Activated CD4-positive, alpha-beta T cell treated with anti-CD3 and anti-CD28 coated beads, Interleukin-2, Interleukin-4, amounts not matched to agents 100 ng/mL and 50 ng/mL, durations not matched to agents 16 hours and 8 hours (primary cell): ENCODE measurements at regions not wholly inside any gene's neighbourhood (a gene's known extent, or its start where the extent isn't known, plus 50 kb on each side); places are given as distances from the start of the nearest gene placed in this dataset.
"Not testable (repeated sequence)": the region's sequence is repeated elsewhere in the genome, so short reads cannot be mapped to it uniquely, and the experiment has no call there.

ENCODE experiments used
- DNase-seq: peaks from one replicate; pipeline ENCODE4 v3.0.0-alpha.2; 2020; ENCODE audit warnings: low spot score

GRCh38 chr2:143850084-143850483 lies 669.8 kb downstream of the ZEB2 start:
- no peak for DNase-seq

GRCh38 chr2:143847257-143847656 lies 672.7 kb downstream of the ZEB2 start:
- no peak for DNase-seq

GRCh38 chr2:143844986-143845385 lies 674.9 kb downstream of the ZEB2 start:
- DNase-seq = no peak

GRCh38 chr2:143843686-143844085 lies 676.2 kb downstream of the ZEB2 start:
- DNase-seq = no peak

GRCh38 chr2:143842836-143843235 lies 677.1 kb downstream of the ZEB2 start:
- no peak for DNase-seq

- no peak for DNase-seq
These were observed 678.0 kb downstream of the ZEB2 start for GRCh38 chr2:143841935-143842334.

GRCh38 chr2:143840601-143841000 lies 679.3 kb downstream of the ZEB2 start:
- DNase-seq = no peak

GRCh38 chr2:143840194-143840593 lies 679.7 kb downstream of the ZEB2 start:
- DNase-seq = no peak

- DNase-seq = no peak
These were observed 680.5 kb downstream of the ZEB2 start for GRCh38 chr2:143839456-143839855.

GRCh38 chr2:143837055-143837454 lies 682.9 kb downstream of the ZEB2 start:
- not testable (repeated sequence) for DNase-seq

GRCh38 chr2:143835481-143835880 lies 684.4 kb downstream of the ZEB2 start:
- DNase-seq = no peak

GRCh38 chr2:143833015-143833660 lies 686.8 kb downstream of the ZEB2 start:
- no peak for DNase-seq

- DNase-seq = no peak
These were observed 689.4 kb downstream of the ZEB2 start for GRCh38 chr2:143830476-143830875.

GRCh38 chr2:143828763-143829537 lies 691.0 kb downstream of the ZEB2 start:
- DNase-seq = no peak

GRCh38 chr2:143824791-143825190 lies 695.1 kb downstream of the ZEB2 start:
- no peak for DNase-seq

- no peak for DNase-seq
These were observed 694.7 kb downstream of the ARHGAP15 start for GRCh38 chr2:143823876-143824275.

GRCh38 chr2:143823296-143823695 lies 694.1 kb downstream of the ARHGAP15 start:
- no peak for DNase-seq

- no peak for DNase-seq
These were observed 693.5 kb downstream of the ARHGAP15 start for GRCh38 chr2:143822736-143823135.

- DNase-seq = no peak
These were observed 690.5 kb downstream of the ARHGAP15 start for GRCh38 chr2:143819764-143820163.

- no peak for DNase-seq
These were observed 690.0 kb downstream of the ARHGAP15 start for GRCh38 chr2:143819190-143819735.
